GM19438 (cell line): ENCODE measurements at regions not wholly inside any gene's neighbourhood (a gene's known extent, or its start where the extent isn't known, plus 50 kb on each side); places are given as distances from the start of the nearest gene placed in this dataset.

Source experiments
- ATAC-seq: cut with Tn5 transposase; IDR thresholded peaks from one replicate; pipeline ENCODE4 v1.9.1; 2021; ENCODE audit warnings: low read depth; ENCODE audit not compliant: unreplicated experiment

GRCh38 chr2:35080231-35080910 lies 1275.2 kb upstream of the CRIM1 start:
- no peak for ATAC-seq

GRCh38 chr2:35067420-35067819 lies 1288.2 kb upstream of the CRIM1 start:
- ATAC-seq = no peak

DNA sequence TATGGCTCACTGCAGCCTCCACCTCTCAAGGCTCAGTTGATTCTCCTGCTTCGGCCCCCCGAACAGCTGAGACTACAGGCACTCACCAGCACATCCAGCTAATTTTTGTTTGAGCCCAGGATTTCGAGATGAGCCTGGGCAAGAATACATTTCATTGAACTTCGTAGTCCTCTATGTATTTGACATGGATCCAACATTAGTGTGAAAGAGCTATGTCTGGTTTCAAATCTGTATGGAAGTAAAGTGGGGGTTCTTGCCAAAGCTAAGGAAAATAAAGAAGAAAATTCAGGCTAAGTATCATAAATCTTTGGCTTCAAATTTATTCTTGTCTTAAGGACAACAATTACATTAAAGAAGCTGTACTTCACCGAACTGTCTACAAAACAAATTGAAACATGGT lies 1291.7 kb upstream of the CRIM1 start:
- no peak for ATAC-seq

DNA sequence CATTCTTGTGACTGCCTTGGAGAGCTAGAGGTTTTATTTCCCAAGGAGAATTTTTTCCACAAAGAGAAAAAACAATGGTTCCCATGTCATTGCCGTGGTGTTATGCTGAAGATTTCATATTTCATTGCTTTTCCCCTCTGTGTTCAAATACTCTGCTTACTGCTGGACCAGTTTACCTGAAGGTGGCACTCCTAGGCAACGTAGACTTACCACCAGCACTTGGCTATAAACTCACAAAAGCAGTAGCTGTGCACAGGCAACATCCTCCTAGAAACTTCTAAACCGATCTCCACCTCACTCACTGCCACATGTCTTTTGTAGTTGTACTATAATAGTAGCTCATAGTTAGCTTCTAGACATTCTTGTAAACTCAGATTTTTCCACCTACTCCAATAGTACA lies 1319.7 kb upstream of the CRIM1 start:
- ATAC-seq = no peak

DNA sequence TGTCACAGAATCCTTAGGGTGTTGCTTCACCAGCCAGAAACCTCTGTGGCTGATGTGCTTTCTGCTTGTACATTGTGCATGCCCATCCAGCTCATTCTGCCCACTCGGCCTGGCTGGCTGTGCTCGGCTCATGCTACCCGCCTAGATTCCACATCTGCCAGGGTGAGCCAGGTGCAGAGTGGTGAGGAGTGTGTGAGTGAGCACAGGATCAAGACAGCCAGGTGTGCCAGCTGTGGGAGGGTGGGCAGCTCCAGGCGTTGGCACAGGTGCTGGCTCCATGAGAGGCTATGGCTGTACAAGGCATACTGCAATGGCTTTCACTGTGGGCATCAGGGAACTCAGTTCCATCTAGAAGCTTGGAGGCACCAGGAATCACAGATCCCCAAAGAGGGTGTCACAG lies 1321.8 kb upstream of the CRIM1 start:
- ATAC-seq = no peak

DNA sequence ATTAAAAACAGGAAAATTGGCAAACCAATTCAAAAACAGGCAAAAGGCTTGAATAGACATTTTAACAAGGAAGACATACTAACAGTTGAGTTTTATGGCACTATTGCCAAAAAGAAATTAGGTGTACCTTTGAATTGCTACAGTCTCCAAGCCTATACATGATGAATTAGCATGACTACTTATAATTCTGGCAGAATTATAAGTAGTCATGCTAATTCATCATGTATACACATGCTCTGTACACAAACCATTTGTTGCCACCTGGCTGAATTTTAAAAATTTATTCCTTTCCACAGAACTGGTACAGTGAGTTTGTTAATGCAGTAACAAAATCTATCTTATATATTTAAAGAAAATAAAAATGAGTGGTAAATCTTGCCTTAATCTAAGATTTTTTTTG lies 1332.0 kb upstream of the CRIM1 start:
- ATAC-seq = no peak

DNA sequence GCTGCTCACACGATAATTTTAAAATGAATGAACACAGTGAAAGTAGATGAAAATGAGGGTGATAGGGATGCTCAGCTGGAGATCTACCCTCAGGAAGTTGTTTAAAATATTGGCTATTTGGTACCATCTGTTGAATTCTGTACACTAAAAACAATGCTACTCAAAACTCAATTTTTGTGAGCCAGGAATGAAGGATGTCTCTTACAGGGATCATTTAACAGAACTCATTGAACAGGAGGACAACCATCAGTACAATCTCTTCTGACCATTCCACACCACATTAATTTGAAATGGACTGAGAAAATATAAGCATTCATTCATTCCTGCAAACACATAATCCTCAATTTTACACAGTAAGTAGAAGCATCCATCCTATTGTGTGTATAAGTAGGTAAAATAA lies 1355.1 kb upstream of the CRIM1 start:
- no peak for ATAC-seq

GRCh38 chr2:34998741-34999140 lies 1356.8 kb upstream of the CRIM1 start:
- ATAC-seq = no peak

- ATAC-seq = no peak
Observed at GRCh38 chr2:34997779-34998178, 1357.8 kb upstream of the CRIM1 start.

DNA sequence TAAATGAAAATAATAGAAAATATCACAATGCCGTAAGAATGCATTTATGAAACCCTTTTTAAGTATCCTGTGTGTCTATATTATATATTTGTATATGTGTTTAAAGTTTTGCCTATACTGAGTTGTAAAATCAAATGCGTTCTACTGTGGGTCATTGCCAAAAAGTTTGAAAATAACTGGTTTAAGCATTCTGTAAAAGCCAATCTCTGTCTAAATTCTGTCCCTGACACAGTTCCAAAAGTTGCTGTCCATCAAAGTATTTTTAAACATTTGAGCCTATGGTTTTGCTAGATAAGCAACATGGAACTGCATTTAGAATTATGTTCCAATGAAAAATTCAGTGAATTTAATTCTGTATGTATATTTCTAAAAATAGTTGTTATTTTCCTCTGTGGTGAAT lies 1360.4 kb upstream of the CRIM1 start:
- ATAC-seq = no peak

- no peak for ATAC-seq
Observed at GRCh38 chr2:34991508-34992274, 1363.9 kb upstream of the CRIM1 start.

DNA sequence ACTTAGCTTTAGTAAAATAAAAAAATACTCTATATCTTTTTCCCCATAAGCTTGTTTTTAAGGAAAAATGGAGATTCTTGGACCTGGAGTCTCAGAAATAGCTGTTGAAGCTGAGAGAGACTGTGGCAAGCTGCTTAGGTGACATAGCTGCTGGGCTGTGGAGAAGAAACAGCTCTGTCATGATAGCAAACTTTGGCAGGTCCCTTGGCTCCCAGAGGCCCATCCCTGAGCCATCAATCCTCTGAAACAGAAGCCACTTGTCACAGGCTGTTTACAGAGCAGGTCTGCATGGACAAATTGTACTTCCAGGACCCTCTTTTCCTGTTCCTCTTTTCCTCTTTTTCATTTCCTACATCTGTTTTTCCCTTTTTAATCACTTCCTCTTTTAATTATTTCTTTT lies 1370.1 kb upstream of the CRIM1 start:
- ATAC-seq = no peak

DNA sequence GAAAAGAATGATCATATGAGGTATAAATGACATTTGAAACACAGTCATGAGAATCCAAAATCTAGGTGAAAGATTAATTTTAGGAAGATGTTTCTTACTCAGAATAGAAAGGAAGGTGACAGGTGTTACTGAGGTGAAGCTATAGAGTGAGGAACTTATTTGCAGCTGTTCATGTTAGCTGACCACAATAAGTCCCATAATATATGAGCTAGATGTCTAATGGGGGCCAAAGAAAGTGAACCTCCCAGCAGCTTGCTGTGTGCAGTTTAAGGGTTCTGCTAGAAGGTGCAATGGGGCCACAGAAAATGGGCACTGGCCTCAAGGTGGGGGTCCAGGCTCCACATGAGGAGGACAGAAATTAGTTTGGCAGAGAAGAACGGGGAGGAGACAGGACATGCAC lies 1374.9 kb upstream of the CRIM1 start:
- ATAC-seq = no peak

DNA sequence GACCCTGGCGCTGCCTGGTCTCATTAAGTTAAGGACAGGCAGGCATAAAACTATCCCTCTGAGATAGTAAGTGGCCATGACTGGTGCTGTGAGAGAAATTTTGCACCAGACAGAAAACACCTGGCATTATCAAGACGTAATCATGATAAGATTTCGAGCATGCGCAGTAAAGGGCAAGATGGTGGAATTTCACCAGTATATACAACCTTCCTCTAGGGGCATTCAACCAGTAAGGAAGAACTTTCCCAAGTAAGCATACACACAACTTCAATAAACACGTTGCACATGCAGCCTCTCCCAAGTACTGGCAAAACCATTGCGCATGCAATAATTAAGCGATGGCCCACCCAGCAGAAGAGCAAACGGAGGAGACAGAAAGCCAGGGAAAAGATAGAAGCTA lies 1376.4 kb upstream of the CRIM1 start:
- no peak for ATAC-seq

GRCh38 chr2:34961822-34962221 lies 1362.7 kb upstream of the FAM98A start:
- no peak for ATAC-seq

- ATAC-seq = no peak
Observed at GRCh38 chr2:34954758-34955157, 1355.7 kb upstream of the FAM98A start.

GRCh38 chr2:34950797-34951196 lies 1351.7 kb upstream of the FAM98A start:
- ATAC-seq = no peak

- ATAC-seq = no peak
Observed at GRCh38 chr2:34949316-34949715, 1350.2 kb upstream of the FAM98A start.

GRCh38 chr2:34936089-34936488 lies 1337.0 kb upstream of the FAM98A start:
- no peak for ATAC-seq

DNA sequence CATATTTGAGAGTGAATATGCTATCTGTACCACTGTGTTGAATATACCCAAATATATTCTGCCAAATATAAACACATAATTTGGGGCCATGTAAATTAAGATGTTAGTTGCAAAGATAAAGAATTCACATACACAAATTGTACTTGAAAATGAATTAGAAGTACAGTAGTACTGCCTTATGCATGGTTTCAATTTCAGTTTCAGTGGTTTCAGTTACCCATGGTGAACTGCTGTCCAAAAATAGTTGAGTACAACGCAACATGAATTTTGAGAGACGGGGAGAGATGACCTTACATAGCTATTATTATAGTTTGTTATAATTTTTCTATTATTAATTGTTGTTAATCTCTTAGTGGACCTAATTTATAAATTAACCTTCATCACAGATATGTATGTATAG lies 1313.0 kb upstream of the FAM98A start:
- peak; percentile 97 for ATAC-seq

DNA sequence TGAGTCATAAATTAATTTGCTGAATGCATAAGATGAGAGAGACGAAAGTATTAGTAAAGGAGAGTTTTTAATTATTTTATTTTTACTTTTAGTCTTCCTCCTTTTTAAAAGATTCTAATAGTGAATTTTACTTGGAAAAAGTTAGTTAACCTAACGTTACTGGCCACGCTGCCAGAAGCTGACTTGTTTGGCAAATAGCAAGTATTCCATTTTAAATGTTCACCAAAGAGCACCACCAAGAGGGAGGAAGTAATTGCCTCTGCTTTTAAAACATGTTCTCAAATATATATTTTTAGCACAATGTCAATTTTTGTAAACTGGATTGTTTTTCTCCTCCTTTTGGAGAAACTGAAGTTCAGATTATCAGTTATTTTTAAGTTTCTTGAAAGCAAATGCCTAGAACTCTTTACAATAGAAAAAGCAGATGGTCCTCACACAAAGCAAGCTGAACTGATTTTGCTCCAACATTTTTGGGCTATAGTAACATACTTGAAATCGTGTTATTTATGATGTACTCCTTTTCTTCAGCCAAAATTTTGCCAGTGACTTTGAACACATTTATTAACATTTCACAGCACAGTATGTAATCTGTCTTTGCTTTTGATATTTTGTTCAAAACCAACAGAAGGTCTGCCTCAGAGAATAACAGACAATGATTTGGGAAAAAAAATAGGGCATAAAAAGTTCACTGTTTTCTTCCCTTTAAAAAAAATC lies 1311.0 kb upstream of the FAM98A start:
- no peak for ATAC-seq

- ATAC-seq = no peak
Observed at GRCh38 chr2:34907812-34908211, 1308.7 kb upstream of the FAM98A start.
